T-helper 17 cell (primary cell): ENCODE measurements at regions not wholly inside any gene's neighbourhood (a gene's known extent, or its start where the extent isn't known, plus 50 kb on each side); places are given as distances from the start of the nearest gene placed in this dataset.
"Not testable (repeated sequence)": the region's sequence is repeated elsewhere in the genome, so short reads cannot be mapped to it uniquely, and the experiment has no call there.

Experiments used
- ATAC-seq: fragments of 150-1000 bp; cut with Tn5 transposase; 2 replicates; pipeline ENCODE4 v1.10.0; 2021; ENCODE audit warnings: mild to moderate bottlenecking, moderate library complexity
- DNase-seq, 3 donors: peaks; one replicate each; pipeline versions ENCODE4 v3.0.0 to v3.0.0-alpha.2; 2020 to 2021
- H3K9me3 ChIP-seq: one replicate; pipeline ENCODE4 v1.7.0; 2013; ENCODE audit warnings: low read length, mild to moderate bottlenecking; ENCODE audit not compliant: control insufficient read depth, poor library complexity, severe bottlenecking
- H3K27ac Mint-ChIP-seq: one replicate; pipeline ENCODE4 v1.8.0; 2022; ENCODE audit warnings: mild to moderate bottlenecking, moderate library complexity, mixed read lengths
- H3K27me3 Mint-ChIP-seq: one replicate; pipeline ENCODE4 v1.8.0; 2022; ENCODE audit warnings: mixed read lengths
- H3K36me3 Mint-ChIP-seq: one replicate; pipeline ENCODE4 v1.8.0; 2022; ENCODE audit warnings: low read depth, mixed read lengths
- H3K4me1 Mint-ChIP-seq: one replicate; pipeline ENCODE4 v1.8.0; 2022; ENCODE audit warnings: mild to moderate bottlenecking, mixed read lengths
- H3K4me3 Mint-ChIP-seq: one replicate; pipeline ENCODE4 v1.8.0; 2022; ENCODE audit warnings: mild to moderate bottlenecking, moderate library complexity, mixed read lengths

DNA sequence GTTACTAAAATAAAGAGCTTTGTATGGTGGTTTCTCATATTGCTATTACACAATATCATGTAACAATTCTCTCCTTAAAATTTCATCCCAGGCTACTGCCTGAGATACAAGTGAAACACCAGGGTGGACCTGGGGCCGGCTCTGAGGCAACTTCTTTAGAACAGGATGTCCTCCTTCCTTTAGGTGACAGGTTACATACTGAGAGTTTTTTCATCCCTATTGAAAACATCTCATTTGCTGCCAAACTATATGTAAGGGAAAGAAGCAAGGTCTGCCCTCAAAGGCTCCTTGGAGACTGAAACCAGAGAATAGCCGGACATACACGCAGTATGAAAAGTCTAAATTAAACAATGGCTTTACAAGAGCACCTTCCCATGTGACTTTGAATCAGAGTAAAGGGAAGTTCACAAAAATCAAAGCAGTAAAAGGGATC is 139.9 kb downstream of the DUSP6 start:
- Mint-ChIP-seq H3K4me3 (no peak overlapping the region), H3K27me3 (no peaks in the 10 kb centered on the region), H3K27ac (no peak overlapping the region), H3K4me1 (peaks cover 2% of the 10 kb centered on the region), H3K36me3 (no peaks in the 10 kb centered on the region)
- no peaks in the 10 kb centered on the region for H3K9me3 ChIP-seq
- DNase-seq (no peak), ATAC-seq (no peak)

DNA sequence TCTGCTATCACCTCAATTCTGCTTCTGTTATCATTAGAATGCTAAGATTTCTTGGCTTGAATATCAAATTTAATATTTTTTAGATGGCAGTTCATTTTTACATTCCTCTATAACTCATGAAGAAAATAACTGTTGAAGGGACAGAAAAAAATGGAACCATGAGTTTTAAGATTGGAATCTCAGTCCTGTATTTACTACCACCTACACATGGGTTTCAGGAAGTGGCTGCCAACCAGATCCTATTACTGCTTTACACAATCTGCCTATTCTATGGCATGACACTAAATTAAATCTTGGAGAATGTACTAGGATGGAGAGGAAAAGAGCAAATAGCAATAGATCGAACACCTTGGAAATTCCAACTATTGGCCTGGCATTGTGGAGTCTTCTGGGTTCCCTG is 140.8 kb downstream of the DUSP6 start:
- DNase-seq (no peak), ATAC-seq (no peak)
- H3K4me1 Mint-ChIP-seq, result peaks cover 3% of the 10 kb centered on the region
- H3K4me3 Mint-ChIP-seq, result no peak overlapping the region
- no peaks in the 10 kb centered on the region for H3K36me3 Mint-ChIP-seq
- H3K9me3 ChIP-seq, result no peaks in the 10 kb centered on the region
- no peaks in the 10 kb centered on the region for H3K27me3 Mint-ChIP-seq
- no peak overlapping the region for H3K27ac Mint-ChIP-seq

DNA sequence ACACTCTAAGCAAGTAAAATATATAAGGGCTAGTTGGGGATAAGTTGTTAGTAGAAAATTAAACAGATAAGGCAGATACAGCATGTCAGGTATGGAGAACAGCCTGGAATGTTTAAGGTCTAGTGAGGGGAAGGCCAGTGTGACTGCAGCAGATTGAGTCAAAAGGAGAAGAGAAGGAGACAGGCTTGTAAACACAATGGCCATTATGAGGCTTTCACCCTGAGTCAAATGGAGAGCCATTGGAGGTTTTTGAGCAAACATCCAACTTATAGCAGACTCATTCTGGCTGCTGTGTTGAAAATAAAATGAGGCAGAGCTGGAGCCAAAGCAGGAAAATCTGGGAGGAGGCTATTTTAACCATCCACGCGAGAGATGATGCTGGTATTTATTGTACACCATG is 142.0 kb downstream of the DUSP6 start:
- no peak for ATAC-seq
- Mint-ChIP-seq H3K4me1 (peaks cover 9% of the 10 kb centered on the region), H3K27me3 (no peaks in the 10 kb centered on the region), H3K4me3 (no peak overlapping the region), H3K27ac (no peak overlapping the region), H3K36me3 (no peaks in the 10 kb centered on the region)
- DNase-seq, result no peak
- H3K9me3 ChIP-seq, result no peaks in the 10 kb centered on the region

DNA sequence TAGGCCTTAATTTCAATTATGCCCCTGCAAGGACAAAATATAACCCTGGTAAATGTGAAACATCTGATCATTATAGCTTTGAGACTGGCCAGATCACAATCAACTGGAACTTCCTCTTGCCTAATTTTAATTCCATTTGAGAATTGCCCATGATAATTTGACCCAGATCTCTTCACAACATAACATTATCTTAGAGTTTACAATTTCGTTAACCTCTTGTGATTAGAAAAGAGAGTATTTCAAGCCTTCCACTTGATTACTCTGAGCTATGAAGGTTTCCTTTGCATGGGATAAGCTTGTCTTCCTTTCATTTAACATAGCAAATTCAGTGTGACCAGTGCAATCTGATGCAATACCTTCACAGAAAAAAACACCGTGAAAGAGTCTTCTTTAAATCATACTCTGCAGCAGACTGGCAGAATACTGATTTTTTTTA is 143.6 kb downstream of the DUSP6 start:
- ATAC-seq (no peak), DNase-seq (no peak)
- no peak overlapping the region for H3K27ac Mint-ChIP-seq
- H3K36me3 Mint-ChIP-seq, result no peaks in the 10 kb centered on the region
- no peaks in the 10 kb centered on the region for H3K9me3 ChIP-seq
- peaks cover 9% of the 10 kb centered on the region for H3K4me1 Mint-ChIP-seq
- H3K4me3 Mint-ChIP-seq, result no peak overlapping the region
- no peaks in the 10 kb centered on the region for H3K27me3 Mint-ChIP-seq

DNA sequence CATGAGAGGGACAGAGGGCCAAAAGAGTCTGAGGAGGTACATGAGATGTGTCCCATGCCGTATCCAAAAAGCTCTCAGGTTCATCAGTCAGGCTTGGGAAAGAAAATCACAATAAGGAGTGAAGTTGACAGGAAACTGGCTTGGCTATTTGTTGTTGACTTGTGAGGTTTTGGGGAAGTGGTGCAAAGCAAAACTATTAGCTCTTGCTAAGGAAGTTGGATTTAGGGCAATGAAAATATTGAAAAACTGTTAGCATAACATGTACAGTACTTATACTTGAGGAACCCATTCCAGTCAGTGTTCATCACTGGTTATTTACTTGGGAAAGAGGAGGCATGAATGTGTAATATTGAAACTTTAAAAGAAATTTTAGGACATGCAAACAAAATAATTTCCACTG is 145.9 kb downstream of the DUSP6 start:
- no peaks in the 10 kb centered on the region for H3K9me3 ChIP-seq
- no peak overlapping the region for H3K4me3 Mint-ChIP-seq
- ATAC-seq (no peak), DNase-seq (no peak)
- peaks cover 7% of the 10 kb centered on the region for H3K4me1 Mint-ChIP-seq
- H3K27ac Mint-ChIP-seq, result no peak overlapping the region
- no peaks in the 10 kb centered on the region for H3K36me3 Mint-ChIP-seq
- no peaks in the 10 kb centered on the region for H3K27me3 Mint-ChIP-seq

DNA sequence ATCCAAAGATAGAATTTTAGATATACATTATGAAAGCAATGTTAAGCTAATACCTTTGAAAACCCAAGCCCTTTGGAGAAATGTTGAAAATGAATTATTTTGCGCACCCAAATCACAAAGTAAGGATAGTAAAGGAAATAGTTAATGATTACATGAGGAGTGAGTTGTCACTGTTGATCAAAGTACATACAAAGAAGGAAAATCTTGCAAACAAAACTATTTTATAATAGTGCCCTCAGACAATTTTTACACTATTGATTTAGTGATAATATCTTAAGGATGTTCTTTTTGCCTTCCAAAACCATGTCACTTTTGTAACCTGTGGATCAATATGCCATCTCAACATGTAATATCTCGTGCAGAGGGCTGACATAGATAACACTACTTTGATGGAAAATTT is 146.8 kb downstream of the DUSP6 start:
- ATAC-seq (no peak), DNase-seq (no peak)
- Mint-ChIP-seq H3K4me1 (peaks cover 7% of the 10 kb centered on the region), H3K27ac (no peak overlapping the region), H3K36me3 (no peaks in the 10 kb centered on the region), H3K4me3 (no peak overlapping the region), H3K27me3 (no peaks in the 10 kb centered on the region)
- no peaks in the 10 kb centered on the region for H3K9me3 ChIP-seq

DNA sequence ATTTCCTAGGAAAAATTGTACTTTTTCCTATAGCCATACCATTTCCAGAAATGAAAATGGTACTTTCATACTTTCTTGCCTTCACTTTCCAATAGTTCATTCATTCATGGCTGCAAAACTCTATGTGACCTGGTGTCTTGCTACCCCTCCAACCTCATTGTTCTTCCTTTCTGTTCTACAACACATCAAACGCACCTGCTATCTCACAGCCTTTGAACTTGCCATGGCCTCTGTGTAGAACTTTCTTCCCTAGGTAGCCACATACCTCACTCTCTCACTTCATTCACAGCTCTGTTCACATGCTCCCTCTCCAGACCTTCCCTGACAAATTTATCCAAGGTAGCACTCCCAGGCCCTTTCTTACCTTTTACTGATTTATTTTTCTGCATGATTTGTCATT is 149.2 kb downstream of the DUSP6 start:
- no peak for DNase-seq
- Mint-ChIP-seq H3K27ac (no peak overlapping the region), H3K36me3 (no peaks in the 10 kb centered on the region), H3K4me3 (no peak overlapping the region), H3K4me1 (peaks cover 7% of the 10 kb centered on the region), H3K27me3 (no peaks in the 10 kb centered on the region)
- H3K9me3 ChIP-seq, result no peaks in the 10 kb centered on the region
- no peak for ATAC-seq

DNA sequence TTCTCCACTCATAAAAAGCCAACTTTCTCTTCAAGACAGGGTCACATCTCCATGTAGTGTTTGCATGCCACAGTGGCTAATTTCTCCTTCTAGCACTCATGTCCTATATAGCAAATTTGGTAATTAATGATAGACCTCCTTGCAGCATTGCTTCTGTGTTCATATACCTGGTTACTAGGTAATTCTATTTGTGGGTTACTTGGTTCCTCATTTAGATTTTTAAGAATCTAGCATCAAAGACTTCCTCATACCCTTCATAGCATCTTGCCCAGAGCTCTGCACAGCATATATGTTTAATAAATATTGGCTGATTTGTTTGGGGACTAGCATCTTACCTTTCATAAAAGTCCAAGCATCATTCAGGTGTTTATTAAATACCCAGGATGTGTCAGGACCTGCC is 152.1 kb downstream of the DUSP6 start:
- Mint-ChIP-seq H3K36me3 (no peaks in the 10 kb centered on the region), H3K4me1 (no peaks in the 10 kb centered on the region), H3K27ac (no peak overlapping the region), H3K27me3 (no peaks in the 10 kb centered on the region), H3K4me3 (no peak overlapping the region)
- no peaks in the 10 kb centered on the region for H3K9me3 ChIP-seq
- DNase-seq (no peak), ATAC-seq (no peak)

DNA sequence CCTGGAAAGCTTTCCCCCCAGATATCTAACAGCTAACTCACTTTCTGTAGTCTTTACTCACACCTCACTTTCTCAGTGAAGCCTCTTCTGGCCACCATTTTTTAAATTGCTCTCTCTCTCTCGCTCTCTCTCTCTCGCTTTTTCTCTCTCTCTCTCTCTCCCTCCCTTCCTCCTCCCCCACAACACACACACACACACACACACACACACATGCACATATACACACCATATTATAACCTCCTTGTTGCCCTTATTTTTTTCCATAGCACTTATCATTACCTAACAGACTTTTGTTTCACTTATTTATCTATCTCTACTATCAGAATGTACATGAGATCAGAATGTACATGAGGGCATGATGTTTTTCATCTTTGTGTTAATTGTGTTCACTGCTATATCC is 156.8 kb downstream of the DUSP6 start:
- Mint-ChIP-seq H3K27me3 (no peaks in the 10 kb centered on the region), H3K36me3 (peaks cover 2% of the 10 kb centered on the region), H3K27ac (no peak overlapping the region), H3K4me1 (no peaks in the 10 kb centered on the region), H3K4me3 (no peak overlapping the region)
- ATAC-seq (no peak), DNase-seq (no peak)
- H3K9me3 ChIP-seq, result no peaks in the 10 kb centered on the region

DNA sequence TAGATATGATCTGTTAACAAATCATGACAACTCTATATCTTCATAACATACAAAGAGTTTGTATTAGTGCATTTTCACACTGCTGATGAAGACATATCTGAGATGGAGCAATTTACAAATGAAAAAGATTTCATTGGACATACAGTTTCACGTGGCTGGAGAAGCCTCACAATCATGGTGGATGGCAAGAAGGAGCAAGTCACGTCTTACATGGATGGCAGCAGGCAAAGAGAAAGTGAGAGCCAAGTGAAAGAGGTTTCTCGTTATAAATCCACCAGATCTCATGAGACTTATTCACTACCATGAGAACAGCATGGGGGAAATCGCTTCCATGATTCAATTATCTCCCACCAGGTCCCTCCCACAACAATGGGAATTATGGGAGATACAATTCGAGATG is 157.6 kb downstream of the DUSP6 start:
- Mint-ChIP-seq H3K27me3 (no peaks in the 10 kb centered on the region), H3K36me3 (peaks cover 2% of the 10 kb centered on the region), H3K4me1 (no peaks in the 10 kb centered on the region), H3K27ac (no peak overlapping the region), H3K4me3 (no peak overlapping the region)
- no peak for ATAC-seq
- no peaks in the 10 kb centered on the region for H3K9me3 ChIP-seq
- DNase-seq, result no peak

DNA sequence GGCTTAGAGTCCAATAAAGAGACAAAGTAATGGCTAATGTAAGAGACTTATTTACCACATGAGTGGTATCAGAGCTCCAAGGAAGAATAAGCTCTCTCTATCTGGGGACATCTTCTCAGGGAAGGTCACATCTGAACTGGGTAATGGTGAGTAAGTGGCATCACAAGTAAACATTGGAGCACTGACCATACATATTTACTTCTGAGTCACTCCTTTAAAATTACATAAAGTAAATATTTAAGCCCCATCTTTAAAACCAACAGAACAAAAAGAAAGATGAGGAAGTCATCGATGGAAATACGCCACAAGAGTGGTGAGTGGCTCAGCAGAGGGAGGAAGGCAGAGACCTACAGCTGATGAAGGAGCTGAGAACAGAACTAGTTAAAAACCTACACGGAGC is 159.9 kb downstream of the DUSP6 start:
- DNase-seq, result no peak
- no peaks in the 10 kb centered on the region for H3K9me3 ChIP-seq
- H3K4me1 Mint-ChIP-seq, result no peaks in the 10 kb centered on the region
- H3K36me3 Mint-ChIP-seq, result peaks cover 2% of the 10 kb centered on the region
- H3K27me3 Mint-ChIP-seq, result no peaks in the 10 kb centered on the region
- H3K4me3 Mint-ChIP-seq, result no peak overlapping the region
- H3K27ac Mint-ChIP-seq, result no peak overlapping the region
- no peak for ATAC-seq

DNA sequence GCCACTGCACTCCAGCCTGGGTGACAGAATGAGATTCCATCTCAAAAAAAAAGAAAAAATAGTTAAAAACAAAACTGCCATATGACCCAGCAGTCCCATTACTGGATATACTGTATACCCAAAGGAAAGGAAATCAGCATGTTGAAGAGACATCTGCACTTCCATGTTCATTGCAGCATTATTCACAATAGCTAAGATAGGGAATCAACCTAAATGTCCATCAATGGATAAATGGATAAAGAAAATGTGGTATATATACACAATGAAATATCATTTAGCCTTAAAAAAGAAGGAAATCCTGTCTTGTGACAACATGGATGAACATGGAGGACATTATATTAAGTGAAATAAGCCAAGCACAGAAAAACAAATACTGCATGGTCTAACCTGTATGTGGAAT is 160.7 kb downstream of the DUSP6 start:
- H3K9me3 ChIP-seq, H3K27me3 Mint-ChIP-seq, H3K4me3 Mint-ChIP-seq, H3K36me3 Mint-ChIP-seq, H3K27ac Mint-ChIP-seq, DNase-seq, ATAC-seq, H3K4me1 Mint-ChIP-seq: not testable (repeated sequence)

DNA sequence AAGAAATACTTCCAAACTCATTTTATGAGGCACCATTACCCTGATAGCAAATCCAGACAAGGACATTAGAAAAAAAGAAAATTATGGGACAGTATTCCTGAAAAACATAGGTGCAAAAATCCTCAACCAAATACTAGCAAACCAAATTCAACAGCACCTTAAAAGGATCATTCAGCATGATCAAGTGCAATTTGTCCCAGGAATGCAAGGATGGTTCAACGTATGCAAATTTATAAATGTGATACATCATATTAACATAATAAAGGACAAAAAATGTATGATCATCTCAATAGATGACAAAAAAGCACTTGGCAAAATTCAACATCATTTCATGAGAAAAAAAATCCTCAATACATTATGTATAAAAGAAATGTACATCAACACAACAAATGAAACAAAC is 162.9 kb downstream of the DUSP6 start:
- Mint-ChIP-seq H3K27ac (no peak overlapping the region), H3K4me1 (no peaks in the 10 kb centered on the region), H3K4me3 (no peak overlapping the region), H3K27me3 (no peaks in the 10 kb centered on the region), H3K36me3 (peaks cover 2% of the 10 kb centered on the region)
- no peaks in the 10 kb centered on the region for H3K9me3 ChIP-seq
- ATAC-seq (no peak), DNase-seq (no peak)

DNA sequence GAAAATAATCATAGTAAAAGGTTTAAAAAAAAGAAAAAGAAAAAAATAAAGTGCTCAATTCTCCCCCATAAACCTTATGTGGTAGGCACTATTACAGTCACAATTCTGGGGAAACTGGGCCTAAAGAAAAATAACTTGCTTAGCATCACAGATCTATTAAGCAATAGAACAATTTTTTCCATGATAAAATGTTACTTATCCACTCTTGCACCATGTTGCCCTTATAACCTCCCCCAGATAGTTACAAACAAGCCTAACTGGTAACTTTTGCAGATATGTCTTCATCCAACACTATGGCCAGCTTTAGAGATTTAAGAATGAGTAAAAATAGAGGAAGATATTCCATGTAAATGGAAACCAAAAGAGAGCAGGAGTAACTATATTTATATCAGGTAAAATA is 164.8 kb downstream of the DUSP6 start:
- no peak overlapping the region for H3K27ac Mint-ChIP-seq
- no peak for ATAC-seq
- no peaks in the 10 kb centered on the region for H3K27me3 Mint-ChIP-seq
- no peak overlapping the region for H3K4me3 Mint-ChIP-seq
- DNase-seq, result no peak
- H3K4me1 Mint-ChIP-seq, result no peaks in the 10 kb centered on the region
- H3K9me3 ChIP-seq, result no peaks in the 10 kb centered on the region
- peaks cover 2% of the 10 kb centered on the region for H3K36me3 Mint-ChIP-seq

DNA sequence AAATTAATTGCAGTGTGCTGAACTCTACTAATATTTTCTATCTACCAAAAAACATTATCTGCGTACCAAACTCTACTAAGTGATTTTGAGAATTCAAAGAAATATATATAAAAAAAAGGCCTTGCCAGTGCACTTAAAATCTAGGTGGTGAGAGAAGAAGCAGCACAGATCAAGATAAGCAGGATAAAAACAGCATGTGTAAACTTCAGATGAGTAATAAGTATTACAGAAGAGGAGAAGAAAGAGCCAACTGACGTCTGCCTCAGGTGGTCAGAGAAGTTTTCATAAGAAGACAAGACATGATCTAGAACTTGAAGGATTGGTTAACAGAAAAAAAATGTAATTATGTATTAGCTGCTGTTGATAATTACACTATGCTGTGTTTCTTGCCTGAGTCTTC is 166.4 kb downstream of the DUSP6 start:
- peaks cover 4% of the 10 kb centered on the region for H3K4me1 Mint-ChIP-seq
- H3K4me3 Mint-ChIP-seq, result no peak overlapping the region
- ATAC-seq (no peak), DNase-seq (no peak)
- H3K27ac Mint-ChIP-seq, result no peak overlapping the region
- H3K36me3 Mint-ChIP-seq, result no peaks in the 10 kb centered on the region
- H3K27me3 Mint-ChIP-seq, result no peaks in the 10 kb centered on the region
- no peaks in the 10 kb centered on the region for H3K9me3 ChIP-seq
